Psoas muscle (tissue), 7 donors: ENCODE measurements at regions not wholly inside any gene's neighbourhood (a gene's known extent, or its start where the extent isn't known, plus 50 kb on each side); places are given as distances from the start of the nearest gene placed in this dataset.

Experiments
- ATAC-seq, 4 donors: fragments of 200-7000 bp; cut with Tn5 transposase; one replicate each; pipeline ENCODE4 v1.9.1; 2020; ENCODE audit warnings: moderate library complexity in 3 of 4, mild to moderate bottlenecking in 2 of 4
- DNase-seq, 2 donors: peaks; one replicate each; pipeline ENCODE4 v3.0.0-alpha.2; 2020
- H3K27ac ChIP-seq: fragments of 200-600 bp; one replicate; pipeline ENCODE4 v1.8.0; 2022
- H3K27me3 ChIP-seq, 3 donors: fragments of 200-600 bp in 1 of 3; one replicate each; pipeline versions ENCODE4 v1.6.1 to v1.8.0; 2013 to 2022; ENCODE audit warnings: low read length in 2 of 3, mild to moderate bottlenecking in 2 of 3, moderate library complexity in 1 of 3; ENCODE audit not compliant: insufficient read depth in 3 of 3
- H3K36me3 ChIP-seq, 2 donors: fragments of 200-600 bp in 1 of 2; one replicate each; pipeline versions ENCODE4 v1.6.1 to v1.8.0; 2013 to 2022; ENCODE audit warnings: low read depth in 1 of 2, mild to moderate bottlenecking in 1 of 2, moderate library complexity in 1 of 2; ENCODE audit not compliant: insufficient read depth in 1 of 2
- H3K4me1 ChIP-seq: fragments of 200-600 bp; one replicate; pipeline ENCODE4 v1.8.0; 2022
- H3K4me3 ChIP-seq: fragments of 200-600 bp; one replicate; pipeline ENCODE4 v1.8.0; 2022; ENCODE audit warnings: mild to moderate bottlenecking
- H3K9me3 ChIP-seq: fragments of 200-600 bp; one replicate; pipeline ENCODE4 v1.8.0; 2022
- WGBS, 3 donors: extraction: QIAGEN DNeasy Blood & Tissue Kit; methylation state at CpG; one replicate each; pipeline versions ENCODE4 v1.1.6 to v1.1.7; 2013; 5-methylcytosine and 5-hydroxymethylcytosine counted together
- intact Hi-C, 2 donors: fragments of 100-400 bp; cut with DNase I; formaldehyde crosslinking; loops; one replicate each; pipeline versions ENCODE4 v1.11.0 to v1.14.2; 2022
- TF ChIP-seq, protein P1 (sequence below): fragments of 200-600 bp; IDR thresholded peaks from one replicate; pipeline ENCODE4 v1.8.0; 2022; ENCODE audit warnings: antibody characterized with exemption
- donor health status: healthy with polysubstance abuse.
- donor health status: DM: no; HTN: no; CAD: no; lungs with moderate emphysema.
- donor health status: Bipolar disorder and iron deficiency.
- donor health status: healthy.
- donor health status: DM: yes; HTN: yes; CAD: no.
- donor health status: DM: no; HTN: no; CAD: no.
- donor health status: DM: yes; HTN: yes; CAD: no.

GRCh38 chr5:162543437-162543836 lies 475.9 kb downstream of the GABRG2 start:
- no peak overlapping the region for H3K4me3 ChIP-seq
- no peaks in the 10 kb centered on the region for H3K9me3 ChIP-seq
- ATAC-seq (no peak), DNase-seq (no peak)
- H3K36me3 ChIP-seq, result no peaks in the 10 kb centered on the region
- H3K27ac ChIP-seq, result no peak overlapping the region
- WGBS, 3 donors, result 71 to 76% (median 75%) methylated on average over 2 of the region's 2 CpGs
- intact Hi-C loops, result no loop called here
- H3K4me1 ChIP-seq, result no peaks in the 10 kb centered on the region
- TF ChIP-seq, protein P1, sequence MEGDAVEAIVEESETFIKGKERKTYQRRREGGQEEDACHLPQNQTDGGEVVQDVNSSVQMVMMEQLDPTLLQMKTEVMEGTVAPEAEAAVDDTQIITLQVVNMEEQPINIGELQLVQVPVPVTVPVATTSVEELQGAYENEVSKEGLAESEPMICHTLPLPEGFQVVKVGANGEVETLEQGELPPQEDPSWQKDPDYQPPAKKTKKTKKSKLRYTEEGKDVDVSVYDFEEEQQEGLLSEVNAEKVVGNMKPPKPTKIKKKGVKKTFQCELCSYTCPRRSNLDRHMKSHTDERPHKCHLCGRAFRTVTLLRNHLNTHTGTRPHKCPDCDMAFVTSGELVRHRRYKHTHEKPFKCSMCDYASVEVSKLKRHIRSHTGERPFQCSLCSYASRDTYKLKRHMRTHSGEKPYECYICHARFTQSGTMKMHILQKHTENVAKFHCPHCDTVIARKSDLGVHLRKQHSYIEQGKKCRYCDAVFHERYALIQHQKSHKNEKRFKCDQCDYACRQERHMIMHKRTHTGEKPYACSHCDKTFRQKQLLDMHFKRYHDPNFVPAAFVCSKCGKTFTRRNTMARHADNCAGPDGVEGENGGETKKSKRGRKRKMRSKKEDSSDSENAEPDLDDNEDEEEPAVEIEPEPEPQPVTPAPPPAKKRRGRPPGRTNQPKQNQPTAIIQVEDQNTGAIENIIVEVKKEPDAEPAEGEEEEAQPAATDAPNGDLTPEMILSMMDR, result no peak
- H3K27me3 ChIP-seq, result no peaks in the 10 kb centered on the region

DNA sequence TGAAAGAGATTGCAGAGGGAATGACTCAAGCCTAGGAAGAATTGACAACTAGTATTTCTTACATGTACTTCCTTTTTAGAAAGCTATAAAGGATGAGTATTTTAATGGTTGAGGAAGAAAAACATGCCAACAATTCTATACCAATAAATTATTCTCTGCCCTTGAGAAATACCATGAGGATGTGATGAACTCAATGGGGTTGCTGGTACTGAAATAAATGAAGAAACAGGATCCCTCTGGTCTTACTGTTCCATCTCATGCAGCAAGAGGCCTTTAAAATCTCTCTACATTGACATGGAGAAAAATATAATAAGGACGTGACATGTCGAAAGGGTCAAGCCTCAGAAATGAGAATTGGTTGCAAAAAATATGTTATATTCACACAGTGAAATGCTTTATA lies 477.3 kb downstream of the GABRG2 start:
- 87 to 91% (median 91%) methylated on average over 2 of the region's 2 CpGs for WGBS, 3 donors
- no peaks in the 10 kb centered on the region for H3K36me3 ChIP-seq
- no peak for DNase-seq
- intact Hi-C loops, result no loop called here
- no peaks in the 10 kb centered on the region for H3K9me3 ChIP-seq
- no peak overlapping the region for H3K4me3 ChIP-seq
- no peak for ATAC-seq
- no peaks in the 10 kb centered on the region for H3K27me3 ChIP-seq
- H3K27ac ChIP-seq, result no peak overlapping the region
- TF ChIP-seq, protein P1, result no peak
- no peaks in the 10 kb centered on the region for H3K4me1 ChIP-seq

- intact Hi-C loops, result no loop called here
- 87 to 89% (median 88%) methylated on average over 13 of the region's 13 CpGs for WGBS, 3 donors
- Histone ChIP-seq H3K4me3 (no peak overlapping the region), H3K36me3 (no peaks in the 10 kb centered on the region), H3K9me3 (no peaks in the 10 kb centered on the region), H3K4me1 (no peaks in the 10 kb centered on the region), H3K27me3 (no peaks in the 10 kb centered on the region), H3K27ac (no peak overlapping the region)
- TF ChIP-seq, protein P1, result no peak
- ATAC-seq (no peak), DNase-seq (no peak)
These were observed 482.7 kb downstream of the GABRG2 start for GRCh38 chr5:162550236-162550635.

- Histone ChIP-seq H3K4me1 (no peaks in the 10 kb centered on the region), H3K9me3 (no peaks in the 10 kb centered on the region), H3K27ac (no peak overlapping the region), H3K27me3 (no peaks in the 10 kb centered on the region), H3K4me3 (no peak overlapping the region), H3K36me3 (no peaks in the 10 kb centered on the region)
- DNase-seq, result no peak
- intact Hi-C loops, result no loop called here
- TF ChIP-seq, protein P1, result no peak
- WGBS, 3 donors, result 85 to 92% (median 90%) methylated on average over 6 of the region's 6 CpGs
- no peak for ATAC-seq
These were observed 490.5 kb downstream of the GABRG2 start for GRCh38 chr5:162558120-162558519.

- Histone ChIP-seq H3K4me1 (no peaks in the 10 kb centered on the region), H3K4me3 (no peak overlapping the region), H3K36me3 (no peaks in the 10 kb centered on the region), H3K9me3 (no peaks in the 10 kb centered on the region), H3K27me3 (no peaks in the 10 kb centered on the region), H3K27ac (no peak overlapping the region)
- TF ChIP-seq, protein P1, result no peak
- ATAC-seq (no peak), DNase-seq (no peak)
- WGBS, 3 donors, result 63 to 81% (median 69%) methylated on average over 3 of the region's 3 CpGs
- intact Hi-C loops, result no loop called here
These were observed 500.1 kb downstream of the GABRG2 start for GRCh38 chr5:162567644-162568043.
